ENCODE measurements at regions not wholly inside any gene's neighbourhood (a gene's known extent, or its start where the extent isn't known, plus 50 kb on each side); places are given as distances from the start of the nearest gene placed in this dataset.

DNA sequence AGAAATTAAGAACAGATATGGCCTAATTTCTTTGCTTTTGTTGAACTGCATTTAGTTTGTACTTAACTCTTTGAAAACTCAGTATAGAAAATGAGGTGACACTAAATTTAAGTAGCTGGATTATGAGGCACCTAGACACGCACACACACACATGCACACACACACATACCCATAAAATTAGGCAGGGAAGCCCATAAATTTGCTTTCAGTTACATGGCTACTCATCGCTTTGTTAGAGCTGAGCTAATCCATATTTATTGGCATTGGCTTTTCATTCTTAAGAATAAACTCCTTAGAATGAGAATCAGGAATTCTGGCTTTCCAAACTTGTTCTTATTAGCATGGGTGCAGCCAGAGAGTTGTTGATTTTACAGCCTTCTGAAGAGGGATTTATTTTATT lies 61.7 kb upstream of the MBNL2 start:
- no peak overlapping the region for H3K4me3 Mint-ChIP-seq
- peaks cover 0 to 4% of the 10 kb centered on the region in 2 donors for H3K9me3 Mint-ChIP-seq
- no peaks in the 10 kb centered on the region for H3K36me3 Mint-ChIP-seq (ENCODE audit: insufficient read depth in 2 of 2)
- H3K27me3 Mint-ChIP-seq (ENCODE audit: low read depth): peaks cover 6% of the 10 kb centered on the region
- no peak overlapping the region for H3K27ac Mint-ChIP-seq
- H3K4me1 Mint-ChIP-seq (ENCODE audit: low read depth): no peaks in the 10 kb centered on the region
- ATAC-seq (replicated peaks in 1 of 2): no peak
- no peak for DNase-seq

DNA sequence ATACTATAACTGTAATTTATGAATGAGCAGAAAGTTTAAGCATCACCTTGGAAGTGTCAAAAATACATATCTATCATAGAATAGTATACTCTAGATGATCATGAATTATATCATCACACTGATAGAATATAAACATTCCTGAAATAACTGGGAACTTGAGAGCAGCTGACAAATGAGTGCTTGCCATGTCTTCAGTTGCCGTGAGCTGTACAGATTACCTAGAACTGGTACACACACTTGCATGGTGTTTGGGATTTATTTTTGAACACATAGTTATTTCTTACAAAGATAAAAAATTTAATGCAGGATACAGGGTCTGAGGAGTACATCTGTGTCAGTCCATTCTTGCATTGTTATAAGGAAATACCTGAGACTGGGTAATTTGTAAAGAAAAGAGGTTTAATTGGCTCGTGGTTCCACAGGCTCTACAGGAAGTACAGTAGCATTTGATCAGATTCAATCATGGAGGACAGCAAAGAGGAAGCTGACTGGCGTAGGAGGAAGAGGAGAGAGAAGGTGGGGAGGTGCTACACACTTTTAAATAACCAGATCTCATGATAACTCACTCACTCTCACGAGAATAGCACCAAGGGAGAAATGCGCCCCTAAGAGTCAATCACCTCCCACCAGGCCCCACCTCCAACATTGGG lies 60.4 kb upstream of the MBNL2 start:
- Mint-ChIP-seq H3K4me3 (no peak overlapping the region), H3K36me3 (ENCODE audit: insufficient read depth in 2 of 2) (no peaks in the 10 kb centered on the region), H3K4me1 (ENCODE audit: low read depth) (no peaks in the 10 kb centered on the region), H3K27me3 (ENCODE audit: low read depth) (peaks cover 6% of the 10 kb centered on the region), H3K27ac (no peak overlapping the region), H3K9me3 (peaks cover 0 to 4% of the 10 kb centered on the region in 2 donors)
- DNase-seq: no peak
- ATAC-seq (replicated peaks in 1 of 2): no peak

DNA sequence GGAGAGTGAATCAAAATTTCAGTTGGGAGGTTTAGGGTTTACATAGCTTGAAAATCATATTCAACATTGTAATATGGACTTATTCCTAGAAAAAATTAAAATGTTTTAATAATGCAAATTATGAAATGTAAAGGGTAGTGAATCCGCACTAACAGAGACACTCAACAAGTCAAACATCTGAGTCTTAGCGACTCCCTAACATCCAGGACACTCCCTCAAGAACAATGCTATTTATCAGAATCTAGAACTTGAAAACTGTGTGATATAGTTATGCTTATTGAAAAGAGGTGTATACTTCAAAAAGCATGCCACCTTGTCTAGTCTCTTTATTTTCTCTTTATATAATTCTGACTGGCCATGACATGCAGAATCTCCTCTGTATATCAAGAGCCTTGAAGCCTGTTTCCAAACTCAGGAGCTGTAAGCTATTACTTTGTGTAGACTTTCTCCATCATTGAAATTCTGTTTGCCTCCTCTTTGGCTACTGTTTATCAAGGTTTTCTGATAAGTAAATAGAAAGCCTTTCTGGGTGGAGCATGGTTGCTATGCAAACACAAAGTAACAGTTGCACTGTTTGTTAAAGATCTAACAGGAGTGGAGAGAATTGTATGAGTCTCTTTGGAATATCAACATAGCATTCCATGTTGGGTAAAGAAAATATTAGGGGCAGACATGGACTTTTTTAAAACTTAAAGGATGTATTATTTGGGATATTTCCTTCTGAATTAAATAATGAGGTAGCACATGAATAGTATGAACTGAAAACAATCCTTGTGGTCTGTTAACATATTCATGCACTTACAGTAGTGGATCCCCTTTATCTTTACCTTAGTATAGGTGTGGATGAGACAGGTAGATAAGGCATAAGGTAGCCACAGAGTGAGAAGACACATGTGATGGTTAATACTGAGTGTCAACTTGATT lies 56.4 kb upstream of the MBNL2 start:
- Mint-ChIP-seq H3K9me3 (peaks cover 0 to 2% of the 10 kb centered on the region in 2 donors), H3K4me1 (ENCODE audit: low read depth) (no peaks in the 10 kb centered on the region), H3K36me3 (ENCODE audit: insufficient read depth in 2 of 2) (no peaks in the 10 kb centered on the region), H3K4me3 (no peak overlapping the region), H3K27ac (no peak overlapping the region), H3K27me3 (ENCODE audit: low read depth) (peaks cover 6% of the 10 kb centered on the region)
- DNase-seq: no peak
- no peak for ATAC-seq (replicated peaks in 1 of 2)

DNA sequence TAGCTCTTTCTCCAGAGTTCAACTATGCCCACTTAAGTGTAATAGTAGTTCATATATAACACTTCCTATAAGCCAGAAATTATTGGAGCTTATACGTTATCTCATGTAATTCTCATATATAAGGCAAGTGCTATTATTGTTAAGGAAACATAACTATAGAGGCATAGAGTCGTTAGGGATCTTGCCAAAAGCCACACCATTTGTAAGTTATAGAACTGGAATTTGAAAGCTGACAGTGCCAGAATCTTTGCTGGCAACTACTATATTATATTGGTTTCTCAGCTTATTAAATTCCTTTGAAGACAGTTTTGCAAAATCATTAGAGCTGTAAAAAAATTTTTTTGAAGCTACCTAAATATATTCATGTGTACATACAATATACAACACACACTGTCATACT lies 51.0 kb upstream of the MBNL2 start:
- peaks cover 7% of the 10 kb centered on the region for H3K27me3 Mint-ChIP-seq (ENCODE audit: low read depth)
- H3K36me3 Mint-ChIP-seq (ENCODE audit: insufficient read depth in 2 of 2): peaks cover 0 to 2% of the 10 kb centered on the region in 2 donors
- ATAC-seq (replicated peaks in 1 of 2) (no peak), DNase-seq (no peak)
- no peaks in the 10 kb centered on the region for H3K4me1 Mint-ChIP-seq (ENCODE audit: low read depth)
- H3K4me3 Mint-ChIP-seq: no peak overlapping the region
- H3K9me3 Mint-ChIP-seq: peaks cover 5 to 8% of the 10 kb centered on the region in 2 donors
- H3K27ac Mint-ChIP-seq: no peak overlapping the region

Measured in activated T-cell treated with anti-CD3 and anti-CD28 coated beads, Interleukin-2, amount 50 U/mL, for 72 hours (primary cell).